Upper lobe of right lung (tissue), 1 donor: ENCODE measurements at regions not wholly inside any gene's neighbourhood (a gene's known extent, or its start where the extent isn't known, plus 50 kb on each side); places are given as distances from the start of the nearest gene placed in this dataset.

Source experiments
- ATAC-seq: fragments of 200-7000 bp; cut with Tn5 transposase; one replicate; pipeline ENCODE4 v1.9.1; 2020; ENCODE audit warnings: mild to moderate bottlenecking, moderate library complexity
- DNase-seq: peaks from one replicate; pipeline ENCODE4 v3.0.0-alpha.2; 2020
- H3K27ac ChIP-seq: fragments of 200-600 bp; one replicate; pipeline ENCODE4 v1.8.0; 2022
- H3K27me3 ChIP-seq: fragments of 200-600 bp; one replicate; pipeline ENCODE4 v1.8.0; 2022; ENCODE audit warnings: mild to moderate bottlenecking
- H3K36me3 ChIP-seq: fragments of 200-600 bp; one replicate; pipeline ENCODE4 v1.8.0; 2022
- H3K4me1 ChIP-seq: fragments of 200-600 bp; one replicate; pipeline ENCODE4 v1.8.0; 2022
- H3K4me3 ChIP-seq: fragments of 200-600 bp; one replicate; pipeline ENCODE4 v1.8.0; 2022; ENCODE audit warnings: mild to moderate bottlenecking
- H3K9me3 ChIP-seq: fragments of 200-600 bp; one replicate; pipeline ENCODE4 v1.8.0; 2022
- intact Hi-C: fragments of 100-400 bp; cut with DNase I; formaldehyde crosslinking; loops from one replicate; pipeline ENCODE4 v1.11.0; 2022
- TF ChIP-seq, protein P1 (sequence below): fragments of 200-600 bp; IDR thresholded peaks from one replicate; pipeline ENCODE4 v1.8.0; 2022; ENCODE audit warnings: antibody characterized with exemption
- donor health status: DM: no; HTN: yes; CAD: no; lungs with severe emphysema.

DNA sequence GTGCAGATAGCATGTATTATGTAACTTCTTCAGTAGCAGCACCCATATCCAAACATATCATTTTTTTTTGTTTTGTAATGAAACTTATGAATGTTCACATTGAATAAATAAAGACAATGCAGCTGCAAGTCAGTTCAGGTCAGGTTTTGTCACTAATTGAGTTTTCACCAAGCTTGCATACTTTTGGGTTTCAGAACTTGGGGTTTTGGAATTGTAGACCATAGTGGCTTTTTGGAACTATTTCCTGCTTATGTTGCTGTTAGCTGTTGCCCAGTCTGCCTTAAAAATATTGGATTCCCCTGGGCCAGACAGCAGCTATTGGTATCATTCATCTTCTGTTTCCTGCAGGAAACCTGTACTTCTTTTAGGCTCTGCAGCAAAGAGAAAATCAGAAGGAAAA, 113.4 kb upstream of the LIMCH1 start:
- no peak overlapping the region for H3K4me3 ChIP-seq
- peak overlapping the region; percentile 38 for H3K27ac ChIP-seq
- H3K4me1 ChIP-seq, result peaks cover 52% of the 10 kb centered on the region
- DNase-seq, result no peak
- no peaks in the 10 kb centered on the region for H3K9me3 ChIP-seq
- ATAC-seq, result no peak
- H3K36me3 ChIP-seq, result no peaks in the 10 kb centered on the region
- TF ChIP-seq, protein P1, sequence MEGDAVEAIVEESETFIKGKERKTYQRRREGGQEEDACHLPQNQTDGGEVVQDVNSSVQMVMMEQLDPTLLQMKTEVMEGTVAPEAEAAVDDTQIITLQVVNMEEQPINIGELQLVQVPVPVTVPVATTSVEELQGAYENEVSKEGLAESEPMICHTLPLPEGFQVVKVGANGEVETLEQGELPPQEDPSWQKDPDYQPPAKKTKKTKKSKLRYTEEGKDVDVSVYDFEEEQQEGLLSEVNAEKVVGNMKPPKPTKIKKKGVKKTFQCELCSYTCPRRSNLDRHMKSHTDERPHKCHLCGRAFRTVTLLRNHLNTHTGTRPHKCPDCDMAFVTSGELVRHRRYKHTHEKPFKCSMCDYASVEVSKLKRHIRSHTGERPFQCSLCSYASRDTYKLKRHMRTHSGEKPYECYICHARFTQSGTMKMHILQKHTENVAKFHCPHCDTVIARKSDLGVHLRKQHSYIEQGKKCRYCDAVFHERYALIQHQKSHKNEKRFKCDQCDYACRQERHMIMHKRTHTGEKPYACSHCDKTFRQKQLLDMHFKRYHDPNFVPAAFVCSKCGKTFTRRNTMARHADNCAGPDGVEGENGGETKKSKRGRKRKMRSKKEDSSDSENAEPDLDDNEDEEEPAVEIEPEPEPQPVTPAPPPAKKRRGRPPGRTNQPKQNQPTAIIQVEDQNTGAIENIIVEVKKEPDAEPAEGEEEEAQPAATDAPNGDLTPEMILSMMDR, result no peak
- no peaks in the 10 kb centered on the region for H3K27me3 ChIP-seq
- intact Hi-C loops, result no loop called here

DNA sequence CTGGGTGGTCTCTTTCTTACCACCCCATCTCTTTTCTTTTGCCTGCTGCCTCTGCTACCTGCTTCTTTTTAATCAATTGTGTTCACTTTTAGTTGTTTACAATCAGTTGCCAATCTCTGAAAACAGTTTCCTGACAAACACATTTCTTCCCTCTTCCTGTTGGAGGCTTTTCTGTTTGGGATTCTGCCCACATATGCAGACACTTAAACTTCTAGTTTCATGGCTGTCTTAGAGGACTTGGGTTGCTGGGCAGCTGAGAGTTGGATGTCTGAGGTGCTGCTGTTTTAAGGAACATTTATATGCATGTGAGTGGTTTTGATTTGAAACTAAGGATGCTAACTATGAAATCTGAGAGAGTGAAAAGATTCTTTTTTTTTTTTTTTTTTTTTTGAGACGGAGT, 112.3 kb upstream of the LIMCH1 start:
- H3K4me3 ChIP-seq, result no peak overlapping the region
- no peaks in the 10 kb centered on the region for H3K36me3 ChIP-seq
- TF ChIP-seq, protein P1, result no peak
- no peak for ATAC-seq
- H3K9me3 ChIP-seq, result no peaks in the 10 kb centered on the region
- H3K27ac ChIP-seq, result peak overlapping the region; percentile 38
- intact Hi-C loops, result no loop called here
- DNase-seq, result no peak
- H3K4me1 ChIP-seq, result peaks cover 60% of the 10 kb centered on the region
- no peaks in the 10 kb centered on the region for H3K27me3 ChIP-seq

DNA sequence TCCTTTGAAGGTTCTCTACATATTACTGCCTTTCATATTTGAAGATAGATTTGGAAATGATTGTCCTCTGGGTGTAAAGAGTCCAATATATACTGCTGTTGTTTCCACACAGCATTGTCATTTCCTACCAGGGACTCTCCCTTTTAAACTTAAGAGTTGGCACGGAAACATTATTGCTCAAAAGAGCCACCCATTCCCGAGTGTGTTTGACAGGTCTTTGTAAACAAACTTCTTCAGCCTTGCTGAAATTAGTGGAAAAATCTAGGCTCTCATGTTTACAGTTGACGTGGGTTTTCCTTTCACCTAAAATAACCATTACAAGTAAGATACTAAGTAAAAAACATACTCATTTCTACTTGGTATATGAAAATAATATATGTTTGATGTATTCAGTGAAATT, 111.4 kb upstream of the LIMCH1 start:
- Histone ChIP-seq H3K27me3 (no peaks in the 10 kb centered on the region), H3K36me3 (no peaks in the 10 kb centered on the region), H3K27ac (peak overlapping the region; percentile 79), H3K9me3 (no peaks in the 10 kb centered on the region), H3K4me1 (peaks cover 63% of the 10 kb centered on the region), H3K4me3 (no peak overlapping the region)
- TF ChIP-seq, protein P1, result no peak
- no peak for DNase-seq
- intact Hi-C loops, result no loop called here
- peak; percentile 56 for ATAC-seq

DNA sequence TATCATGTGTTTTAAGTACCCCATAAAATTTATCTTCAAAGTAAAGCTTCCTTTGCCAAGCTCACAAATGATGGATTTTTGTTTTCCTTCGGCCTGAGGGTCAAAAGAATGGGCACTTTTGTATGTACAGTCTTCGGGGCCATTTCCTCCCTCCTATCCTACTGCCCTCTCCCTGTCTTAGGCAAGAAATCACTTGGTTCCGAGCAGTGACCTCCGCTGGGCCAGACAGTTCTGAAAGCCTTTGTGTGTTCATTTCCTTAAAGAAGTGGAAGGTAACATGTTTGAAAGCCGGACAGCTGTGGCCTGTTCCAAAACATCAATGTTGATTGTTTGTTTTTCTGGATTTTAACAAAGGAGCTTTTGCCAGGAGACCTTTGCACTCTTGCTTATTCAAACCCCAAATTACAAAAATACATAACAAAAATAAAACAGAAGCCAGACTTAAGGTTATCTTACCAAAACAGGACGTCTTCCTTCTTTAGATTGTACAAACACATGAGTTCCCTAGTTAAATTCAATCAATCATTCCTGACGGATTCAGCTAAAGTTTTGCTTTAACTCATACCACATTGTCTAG, 110.6 kb upstream of the LIMCH1 start:
- peak overlapping the region; percentile 79 for H3K27ac ChIP-seq
- no peak overlapping the region for H3K4me3 ChIP-seq
- H3K4me1 ChIP-seq, result peaks cover 71% of the 10 kb centered on the region
- DNase-seq, result no peak
- TF ChIP-seq, protein P1, result no peak
- no peaks in the 10 kb centered on the region for H3K9me3 ChIP-seq
- H3K36me3 ChIP-seq, result no peaks in the 10 kb centered on the region
- H3K27me3 ChIP-seq, result no peaks in the 10 kb centered on the region
- intact Hi-C loops, result no loop called here
- ATAC-seq, result peak; percentile 48

DNA sequence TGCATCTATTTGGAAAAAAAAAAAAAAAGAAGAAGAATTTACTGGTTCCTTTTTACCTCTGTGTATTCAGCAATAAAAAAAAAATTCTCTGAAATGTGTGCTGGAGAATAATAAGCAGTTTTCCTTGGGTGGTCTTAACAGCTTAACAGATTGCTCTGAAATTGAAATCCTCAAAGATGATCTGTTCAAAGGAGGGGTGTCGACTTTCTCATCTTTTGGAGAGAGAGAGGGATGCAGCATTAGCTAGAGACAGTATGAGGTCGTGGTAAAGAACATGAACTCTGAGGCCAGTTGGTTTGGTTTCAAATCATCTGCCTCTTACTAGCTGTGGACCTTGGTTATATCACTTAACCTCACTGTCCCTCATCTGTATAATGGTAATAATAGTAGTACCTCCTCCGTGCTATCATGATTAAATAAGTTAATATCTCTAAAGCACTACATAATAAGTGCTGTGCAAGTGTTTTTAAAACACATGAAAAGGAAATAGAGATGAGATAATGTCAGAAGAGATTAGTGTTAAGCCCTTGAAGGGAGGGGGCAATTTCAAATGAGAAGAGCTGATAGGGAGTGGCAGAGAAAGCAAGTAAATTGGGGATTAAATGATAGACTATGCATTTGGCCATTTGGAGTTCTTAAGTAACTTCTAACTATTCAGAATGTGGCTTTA, 109.9 kb upstream of the LIMCH1 start:
- H3K9me3 ChIP-seq, result no peaks in the 10 kb centered on the region
- H3K4me3 ChIP-seq, result no peak overlapping the region
- no peaks in the 10 kb centered on the region for H3K36me3 ChIP-seq
- ATAC-seq (no peak), DNase-seq (no peak)
- H3K27me3 ChIP-seq, result no peaks in the 10 kb centered on the region
- peak overlapping the region; percentile 79 for H3K27ac ChIP-seq
- H3K4me1 ChIP-seq, result peaks cover 77% of the 10 kb centered on the region
- intact Hi-C loops, result no loop called here
- TF ChIP-seq, protein P1, result no peak
